ENCODE measurements at regions not wholly inside any gene's neighbourhood (a gene's known extent, or its start where the extent isn't known, plus 50 kb on each side); places are given as distances from the start of the nearest gene placed in this dataset.

GRCh38 chr2:67638146-67638545 lies 241.0 kb downstream of the ETAA1 start:
- TF ChIP-seq HDAC2 (IDR thresholded peaks at IDR 0.05) (no peak), POLR2AphosphoS2 (conservative IDR thresholded peaks at IDR 0.05; ENCODE audit: low read length) (no peak), RNF2 (IDR thresholded peaks at IDR 0.05; ENCODE audit: borderline replicate concordance, low read depth) (no peak), CTCF (IDR thresholded peaks at IDR 0.05) (no peak), GATA3 (IDR thresholded peaks at IDR 0.05; ENCODE audit: borderline replicate concordance) (no peak), POLR2A (IDR thresholded peaks at IDR 0.05; ENCODE audit: low read length) (no peak), CEBPB (IDR thresholded peaks at IDR 0.05) (no peak), MAX (IDR thresholded peaks at IDR 0.05) (no peak), ZNF302 (CRISPR knock-in tag; IDR thresholded peaks at IDR 0.05) (no peak), EP300 (IDR thresholded peaks at IDR 0.05) (no peak), PHF8 (IDR thresholded peaks at IDR 0.05; ENCODE audit: borderline replicate concordance, low read depth) (no peak), REST (IDR thresholded peaks at IDR 0.05) (no peak), MYC (IDR thresholded peaks at IDR 0.05; ENCODE audit: borderline replicate concordance, low read length) (no peak)
